Upper lobe of left lung (tissue), 6 donors: ENCODE measurements at regions not wholly inside any gene's neighbourhood (a gene's known extent, or its start where the extent isn't known, plus 50 kb on each side); places are given as distances from the start of the nearest gene placed in this dataset.
"Not testable (repeated sequence)": the region's sequence is repeated elsewhere in the genome, so short reads cannot be mapped to it uniquely, and the experiment has no call there.

ENCODE experiments used
- ATAC-seq, 2 donors: fragments of 200-7000 bp; cut with Tn5 transposase; one replicate each; pipeline ENCODE4 v1.9.1; 2022; ENCODE audit warnings: mild to moderate bottlenecking in 2 of 2, moderate library complexity in 2 of 2; ENCODE audit not compliant: low FRiP score in 2 of 2
- DNase-seq, 2 donors: peaks; one replicate each; pipeline ENCODE4 v3.0.0-alpha.2; 2019 to 2020
- H3K27ac ChIP-seq, 4 donors: fragments of 200-600 bp; sonication (generic); one replicate each; pipeline ENCODE4 v1.5.1; 2016 to 2019
- H3K27me3 ChIP-seq, 4 donors: fragments of 200-600 bp; sonication (generic); one replicate each; pipeline ENCODE4 v1.5.1; 2017 to 2019
- H3K36me3 ChIP-seq, 4 donors: fragments of 200-600 bp; sonication (generic); one replicate each; pipeline ENCODE4 v1.5.1; 2016 to 2019
- H3K4me1 ChIP-seq, 4 donors: fragments of 200-600 bp; sonication (generic); one replicate each; pipeline ENCODE4 v1.5.1; 2018 to 2019
- H3K4me3 ChIP-seq, 4 donors: fragments of 200-600 bp; sonication (generic); one replicate each; pipeline ENCODE4 v1.5.1; 2017 to 2019; ENCODE audit warnings: mild to moderate bottlenecking in 2 of 4, moderate library complexity in 1 of 4
- H3K9me3 ChIP-seq, 4 donors: fragments of 200-600 bp; sonication (generic); one replicate each; pipeline ENCODE4 v1.5.1; 2018 to 2019
- CTCF ChIP-seq, 6 experiments: fragments of 450-650 bp in 4 of 6; fragments of 200-600 bp in 2 of 6; sonication (generic) in 2 of 6; IDR thresholded peaks; one replicate each; pipeline ENCODE4 v1.5.1; 2016 to 2019; ENCODE audit warnings: antibody characterized with exemption in 6 of 6
- EP300 ChIP-seq, 4 donors: sonication (generic); formaldehyde crosslinking; IDR thresholded peaks; one replicate each; pipeline ENCODE4 v1.5.1; 2017; ENCODE audit warnings: antibody characterized with exemption in 4 of 4, control low read depth in 2 of 4
- POLR2A ChIP-seq, 4 donors: fragments of 450-650 bp; IDR thresholded peaks; one replicate each; pipeline ENCODE4 v1.5.1; 2016 to 2017; ENCODE audit warnings: antibody characterized with exemption in 4 of 4, mild to moderate bottlenecking in 2 of 4
- POLR2AphosphoS5 ChIP-seq, 2 donors: sonication (generic); formaldehyde crosslinking; IDR thresholded peaks; one replicate each; pipeline ENCODE4 v1.5.1; 2017; ENCODE audit warnings: antibody characterized with exemption in 2 of 2
- WGBS, 2 donors: methylation state at CpG; one replicate each; pipeline ENCODE4 v1.1.5; 2017 to 2018; 5-methylcytosine and 5-hydroxymethylcytosine counted together
- donor health status: DM: no; HTN: no; CAD: no; lungs with moderate emphysema.
- donor health status: DM: no; HTN: yes; CAD: no; lungs with severe emphysema.

DNA sequence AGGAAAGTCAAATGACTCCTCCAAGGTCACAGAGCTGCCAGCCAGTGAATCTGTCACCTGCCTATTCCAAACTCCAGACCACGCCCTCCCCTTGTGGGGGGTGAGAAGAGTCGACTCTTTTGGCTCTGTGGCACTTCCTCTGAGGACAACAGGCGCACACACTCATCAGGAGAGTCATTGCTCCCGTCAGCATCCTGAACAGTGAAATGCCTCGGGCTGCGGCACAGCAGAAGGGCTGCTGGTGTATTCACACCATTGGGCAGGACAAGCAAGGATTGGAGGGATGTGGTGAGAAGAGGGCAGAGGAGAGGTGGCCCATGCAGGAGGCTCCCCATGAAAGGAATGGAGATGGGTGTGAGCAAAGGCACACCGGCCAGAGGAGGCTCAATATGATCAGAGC is 239.0 kb downstream of the TOMM20 start:
- Histone ChIP-seq H3K4me3 (no peak overlapping the region), H3K9me3 (no peaks in the 10 kb centered on the region), H3K36me3 (no peaks in the 10 kb centered on the region), H3K27me3 (no peaks in the 10 kb centered on the region), H3K27ac (no peak overlapping the region), H3K4me1 (peaks cover 6 to 28% (median 24%) of the 10 kb centered on the region in 4 donors)
- DNase-seq (no peak), ATAC-seq (no peak)
- WGBS, 2 donors = 73 to 83% methylated on average over 5 to 7 of the region's 7 CpGs
- no peak for TF ChIP-seq CTCF (IDR thresholded peaks at IDR 0.05)
- no peak for TF ChIP-seq POLR2AphosphoS5 (IDR thresholded peaks at IDR 0.05)
- no peak for TF ChIP-seq POLR2A (IDR thresholded peaks at IDR 0.05)
- no peak for TF ChIP-seq EP300 (IDR thresholded peaks at IDR 0.05)

DNA sequence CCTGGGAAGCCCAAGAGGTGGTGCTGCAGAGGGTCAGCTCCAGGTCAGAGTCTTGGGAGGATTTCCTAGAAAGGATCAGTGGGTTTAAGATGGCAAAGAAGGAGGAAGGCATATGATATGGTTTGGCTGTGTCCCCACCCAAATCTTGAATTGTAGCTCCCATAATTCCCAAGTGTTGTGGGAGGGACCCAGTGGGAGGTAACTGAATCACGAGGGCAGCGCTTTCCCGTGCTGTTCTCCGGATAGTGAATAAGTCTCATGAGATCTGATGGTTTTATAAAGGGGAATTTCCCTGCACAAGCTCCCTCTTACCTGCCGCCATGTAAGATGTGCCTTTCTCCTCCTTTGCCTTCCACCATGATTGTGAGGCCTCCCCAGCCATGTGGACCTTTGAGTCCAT is 240.4 kb downstream of the TOMM20 start:
- ATAC-seq, H3K4me3 ChIP-seq, DNase-seq, H3K36me3 ChIP-seq, H3K9me3 ChIP-seq, H3K27me3 ChIP-seq, H3K27ac ChIP-seq: not testable (repeated sequence)
- WGBS, 2 donors = 86 to 95% methylated on average over 5 of the region's 5 CpGs
- peaks cover 0 to 17% (median 13%) of the 10 kb centered on the region in 4 donors for H3K4me1 ChIP-seq

DNA sequence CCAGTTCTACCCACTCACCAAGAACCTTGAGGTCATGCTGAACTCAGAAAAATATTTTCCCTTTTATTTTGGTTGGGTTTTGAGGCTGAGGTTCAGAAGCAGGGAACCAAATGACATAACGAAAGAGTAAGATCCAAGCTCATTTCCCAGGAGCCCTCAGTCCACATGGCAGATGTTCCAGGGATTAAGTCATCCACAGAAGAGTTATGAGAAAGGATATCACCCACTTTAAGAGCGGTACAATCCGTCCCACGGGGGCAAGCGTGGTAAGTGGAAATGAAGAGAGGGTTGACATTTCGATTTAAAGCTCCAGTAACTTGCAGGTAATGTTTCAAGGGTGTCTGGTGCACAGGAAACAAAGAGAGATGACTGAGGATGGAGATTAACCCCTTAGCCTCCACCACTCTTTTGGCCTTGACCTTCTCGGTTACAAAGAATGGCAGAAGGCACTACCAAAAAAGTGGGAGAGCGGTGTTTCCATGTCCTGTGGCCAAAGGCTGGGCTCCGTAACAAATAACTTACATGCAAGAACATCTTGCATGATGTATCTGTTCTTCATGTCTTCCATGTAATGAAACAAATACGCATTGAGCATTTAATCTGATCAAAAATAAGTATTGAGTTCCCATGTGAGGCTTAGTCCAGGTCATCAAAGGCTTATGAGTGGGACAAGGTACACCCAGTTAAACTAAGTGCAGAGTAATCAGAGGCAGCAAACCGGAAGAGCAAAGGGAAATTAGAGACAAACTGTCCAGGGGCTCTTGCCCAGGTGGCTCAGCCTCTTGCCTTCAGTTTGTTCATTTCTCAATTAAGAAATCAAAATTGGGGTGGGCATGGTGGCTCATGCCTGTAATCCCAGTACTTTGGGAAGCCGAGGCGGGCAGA is 241.4 kb downstream of the TOMM20 start:
- WGBS, 2 donors = 66 to 82% methylated on average over 13 of the region's 13 CpGs

GRCh38 chr1:234886081-234886984 is 242.3 kb downstream of the TOMM20 start:
- peak; percentile 46 to 60 for DNase-seq
- Histone ChIP-seq H3K27me3 (no peaks in the 10 kb centered on the region), H3K9me3 (no peaks in the 10 kb centered on the region), H3K4me3 (no peak overlapping the region), H3K36me3 (no peaks in the 10 kb centered on the region), H3K4me1 (peaks cover 0 to 17% (median 13%) of the 10 kb centered on the region in 4 donors), H3K27ac (peak overlapping the region; percentile 13 to 70 (median 42))
- no peak for TF ChIP-seq POLR2A (IDR thresholded peaks at IDR 0.05)
- TF ChIP-seq EP300 (IDR thresholded peaks at IDR 0.05) = no peak
- no peak for TF ChIP-seq POLR2AphosphoS5 (IDR thresholded peaks at IDR 0.05)
- no peak for TF ChIP-seq CTCF (IDR thresholded peaks at IDR 0.05)
- 56 to 60% methylated on average over 10 to 15 of the region's 15 CpGs for WGBS, 2 donors
- ATAC-seq = peak in 1 of 2 donors; percentile 49

More for the DNA sequence above, 241.4 kb downstream of the TOMM20 start:
- H3K36me3 ChIP-seq = no peaks in the 10 kb centered on the region
- TF ChIP-seq POLR2AphosphoS5 (IDR thresholded peaks at IDR 0.05) = no peak
- TF ChIP-seq EP300 (IDR thresholded peaks at IDR 0.05) = peak in 1 of 4 donors; percentile 18
- no peak for TF ChIP-seq POLR2A (IDR thresholded peaks at IDR 0.05)
- TF ChIP-seq CTCF (IDR thresholded peaks at IDR 0.05) = no peak
- no peaks in the 10 kb centered on the region for H3K9me3 ChIP-seq
- no peak for DNase-seq
- ATAC-seq = peak in 1 of 2 donors; percentile 73
- peak overlapping the region in 2 of 4 donors; percentile 56 to 70 for H3K27ac ChIP-seq
- H3K4me1 ChIP-seq = peaks cover 0 to 17% (median 13%) of the 10 kb centered on the region in 4 donors
- H3K27me3 ChIP-seq = no peaks in the 10 kb centered on the region
- no peak overlapping the region for H3K4me3 ChIP-seq

- DNase-seq (no peak), ATAC-seq (peak in 1 of 2 donors; percentile 30)
- no peak for TF ChIP-seq POLR2AphosphoS5 (IDR thresholded peaks at IDR 0.05)
- TF ChIP-seq CTCF (IDR thresholded peaks at IDR 0.05) = no peak
- TF ChIP-seq EP300 (IDR thresholded peaks at IDR 0.05) = no peak
- no peak for TF ChIP-seq POLR2A (IDR thresholded peaks at IDR 0.05)
- no peaks in the 10 kb centered on the region for H3K27me3 ChIP-seq
- 75 to 83% methylated on average over 5 to 8 of the region's 8 CpGs for WGBS, 2 donors
- peaks cover 0 to 17% (median 13%) of the 10 kb centered on the region in 4 donors for H3K4me1 ChIP-seq
- H3K36me3 ChIP-seq = no peaks in the 10 kb centered on the region
- H3K9me3 ChIP-seq = no peaks in the 10 kb centered on the region
- H3K4me3 ChIP-seq = no peak overlapping the region
- H3K27ac ChIP-seq = peak overlapping the region; percentile 13 to 56 (median 24)
These were observed 243.0 kb downstream of the TOMM20 start for GRCh38 chr1:234885601-234886000.
